GM10248 (cell line): ENCODE measurements at regions not wholly inside any gene's neighbourhood (a gene's known extent, or its start where the extent isn't known, plus 50 kb on each side); places are given as distances from the start of the nearest gene placed in this dataset.
"Not testable (repeated sequence)": the region's sequence is repeated elsewhere in the genome, so short reads cannot be mapped to it uniquely, and the experiment has no call there.

Experiments
- CTCF ChIA-PET: fragments of 300-600 bp; sonication (Branson Sonifier 250); formaldehyde crosslinking; extraction: SDS; loops from one replicate; lab custom pipeline; 2021; ENCODE audit warnings: antibody characterized with exemption; lab: Yijun Ruan, JAX
- POLR2A ChIA-PET: fragments of 350-650 bp; sonication (Branson Sonifier 250); formaldehyde crosslinking; extraction: SDS; loops from one replicate; lab custom pipeline; 2020; ENCODE audit warnings: antibody characterized with exemption; lab: Yijun Ruan, JAX
- DNase-seq: peaks from one replicate; pipeline ENCODE4 v3.0.0; 2012; ENCODE audit errors: extremely low spot score
- TF ChIP-seq, protein P1 (sequence below): IDR thresholded peaks from 2 replicates; pipeline ENCODE4 v1.5.1; 2012; ENCODE audit warnings: mild to moderate bottlenecking, low read depth; ENCODE audit errors: extremely low read depth, missing control alignments, control extremely low read depth

DNA sequence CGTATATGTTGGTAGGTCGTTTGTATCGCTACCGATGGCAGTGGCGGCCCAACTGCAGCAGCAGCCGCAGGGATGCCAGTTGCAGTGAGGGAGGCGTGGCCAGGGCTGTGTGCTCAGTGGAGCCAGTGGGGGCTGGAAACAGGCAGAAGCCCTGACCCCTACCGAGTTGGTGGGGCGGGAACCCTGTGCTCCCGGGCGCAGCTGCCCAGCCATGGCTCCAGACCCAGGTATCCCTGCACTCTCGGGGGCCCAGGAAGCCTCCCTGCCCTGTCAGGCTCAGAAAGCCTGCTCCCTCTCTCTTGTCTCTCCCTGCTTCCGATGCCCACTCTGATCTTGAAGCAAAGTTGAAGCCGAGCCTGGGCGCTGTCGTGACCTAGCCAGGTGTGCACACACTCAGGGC, 78.6 kb upstream of the ITGB1 start:
- no peak for DNase-seq
- ChIA-PET CTCF (interaction anchor here (1.0 kb wide), 1 partner anchor 10 kb away, joined by 3 read pairs; no protein-coding TSS in a partner anchor), POLR2A (no interaction called here)
- TF ChIP-seq, protein P1, sequence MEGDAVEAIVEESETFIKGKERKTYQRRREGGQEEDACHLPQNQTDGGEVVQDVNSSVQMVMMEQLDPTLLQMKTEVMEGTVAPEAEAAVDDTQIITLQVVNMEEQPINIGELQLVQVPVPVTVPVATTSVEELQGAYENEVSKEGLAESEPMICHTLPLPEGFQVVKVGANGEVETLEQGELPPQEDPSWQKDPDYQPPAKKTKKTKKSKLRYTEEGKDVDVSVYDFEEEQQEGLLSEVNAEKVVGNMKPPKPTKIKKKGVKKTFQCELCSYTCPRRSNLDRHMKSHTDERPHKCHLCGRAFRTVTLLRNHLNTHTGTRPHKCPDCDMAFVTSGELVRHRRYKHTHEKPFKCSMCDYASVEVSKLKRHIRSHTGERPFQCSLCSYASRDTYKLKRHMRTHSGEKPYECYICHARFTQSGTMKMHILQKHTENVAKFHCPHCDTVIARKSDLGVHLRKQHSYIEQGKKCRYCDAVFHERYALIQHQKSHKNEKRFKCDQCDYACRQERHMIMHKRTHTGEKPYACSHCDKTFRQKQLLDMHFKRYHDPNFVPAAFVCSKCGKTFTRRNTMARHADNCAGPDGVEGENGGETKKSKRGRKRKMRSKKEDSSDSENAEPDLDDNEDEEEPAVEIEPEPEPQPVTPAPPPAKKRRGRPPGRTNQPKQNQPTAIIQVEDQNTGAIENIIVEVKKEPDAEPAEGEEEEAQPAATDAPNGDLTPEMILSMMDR: no peak

DNA sequence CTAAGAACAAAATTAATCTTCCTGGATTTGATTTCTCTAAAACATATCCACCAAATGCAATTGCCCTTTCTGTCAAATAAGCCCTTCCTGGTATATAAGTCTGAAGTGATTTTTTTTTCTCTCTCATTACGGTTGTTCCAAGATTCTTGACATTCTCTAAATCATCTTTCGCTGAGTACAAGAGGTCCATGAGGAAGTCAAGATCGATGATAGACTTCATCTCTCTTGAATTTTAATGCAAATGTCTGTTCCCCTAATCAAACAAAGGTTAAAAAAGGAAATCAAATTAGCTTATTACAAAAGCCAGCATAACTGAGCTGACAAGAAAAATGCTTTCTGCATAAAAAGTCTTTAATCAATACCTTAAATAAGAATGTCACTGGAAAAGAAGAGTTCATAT, 77.4 kb upstream of the ITGB1 start:
- POLR2A ChIA-PET: no interaction called here
- CTCF ChIA-PET: no interaction called here
- TF ChIP-seq, protein P1: no peak
- no peak for DNase-seq

DNA sequence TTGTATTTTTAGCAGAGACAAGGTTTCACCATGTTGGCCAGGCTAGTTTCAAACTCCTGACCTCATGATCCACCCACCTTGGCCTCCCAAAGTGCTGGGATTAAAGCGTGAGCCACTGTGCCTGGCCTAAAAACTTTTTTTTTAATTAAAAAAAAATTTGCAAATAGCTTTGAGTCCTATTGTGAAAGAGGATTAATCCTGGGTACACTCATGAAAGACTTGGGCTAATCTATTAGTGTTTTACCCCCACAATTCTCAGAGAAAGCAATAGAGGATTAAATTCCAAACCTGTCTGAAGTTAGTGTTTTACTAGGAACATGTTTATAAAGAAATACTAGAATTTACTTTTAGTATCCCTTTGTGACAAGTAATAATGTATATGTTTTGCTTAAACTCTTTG, 76.9 kb upstream of the ITGB1 start:
- POLR2A ChIA-PET: no interaction called here
- TF ChIP-seq, protein P1: no peak
- CTCF ChIA-PET: no interaction called here
- no peak for DNase-seq

DNA sequence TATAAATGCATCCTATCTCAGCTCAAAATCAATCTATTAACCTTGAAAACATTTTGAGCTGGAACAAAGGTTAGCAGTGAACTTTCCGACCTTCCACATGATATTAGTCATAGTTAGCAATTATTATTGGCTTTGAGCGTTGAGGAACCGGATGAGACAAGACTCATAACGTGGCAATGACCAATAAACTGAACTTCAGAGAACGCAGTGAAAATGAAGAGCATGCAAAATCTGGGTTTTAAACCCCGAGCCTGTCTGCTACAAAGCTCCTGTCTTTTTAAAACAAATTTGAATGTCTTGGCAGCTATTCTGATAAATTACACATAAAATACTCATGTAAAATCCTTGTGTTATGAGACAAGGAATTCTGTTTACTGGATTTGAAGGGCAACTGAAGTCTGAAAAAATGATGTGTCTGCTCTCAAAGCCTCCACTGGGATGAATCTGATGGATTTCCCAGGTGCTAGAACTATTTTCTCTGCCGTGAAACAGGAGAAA, 74.7 kb upstream of the ITGB1 start:
- TF ChIP-seq, protein P1: no peak
- POLR2A ChIA-PET: no interaction called here
- CTCF ChIA-PET: interaction anchor here (1.2 to 2.3 kb wide), 2 partner anchors 8 to 24 kb away, joined by 5 to 7 read pairs; no protein-coding TSS in a partner anchor
- no peak for DNase-seq

DNA sequence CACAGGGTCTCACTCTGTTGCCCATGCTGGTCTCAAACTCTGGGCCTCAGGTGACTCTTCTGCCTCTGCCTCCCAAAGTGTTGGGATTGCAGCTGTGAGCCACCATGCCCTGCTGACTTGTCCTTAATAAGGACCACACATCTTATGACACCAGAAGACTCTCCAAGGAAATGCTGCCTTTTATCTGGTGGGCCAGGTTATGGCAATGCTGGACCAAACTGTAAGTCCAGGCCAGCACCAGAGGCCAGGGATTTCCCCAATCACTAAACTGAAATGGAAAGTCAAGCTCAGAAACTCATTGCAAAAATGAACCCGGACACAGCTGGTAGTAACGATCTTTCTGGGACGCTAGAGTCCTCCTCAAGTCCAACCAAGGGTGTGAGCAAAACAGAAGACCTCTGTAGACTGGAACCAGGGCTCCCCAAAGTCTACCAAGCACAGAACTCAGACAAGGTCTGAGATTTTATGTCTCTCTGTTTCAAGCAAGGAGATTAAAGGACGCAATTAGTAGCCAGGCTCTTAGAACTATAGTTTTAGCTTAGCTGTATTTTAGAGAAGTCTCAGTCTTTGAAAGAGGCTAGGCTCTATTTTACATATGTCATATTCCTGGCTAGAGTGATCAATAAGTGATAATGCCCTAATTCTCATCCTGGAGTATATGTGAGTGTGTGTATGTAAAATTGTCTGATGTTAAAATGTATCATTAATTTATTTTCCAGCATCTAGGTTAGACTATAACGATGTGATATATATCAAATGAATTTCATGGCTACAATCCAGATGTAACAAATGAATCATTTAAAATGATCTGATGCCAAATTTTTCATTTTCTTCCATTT, 74.0 kb upstream of the ITGB1 start:
- TF ChIP-seq, protein P1: no peak
- CTCF ChIA-PET: interaction anchor here (1.2 to 2.3 kb wide), 2 partner anchors 9 to 24 kb away, joined by 5 to 7 read pairs; no protein-coding TSS in a partner anchor
- no peak for DNase-seq
- POLR2A ChIA-PET: no interaction called here

DNA sequence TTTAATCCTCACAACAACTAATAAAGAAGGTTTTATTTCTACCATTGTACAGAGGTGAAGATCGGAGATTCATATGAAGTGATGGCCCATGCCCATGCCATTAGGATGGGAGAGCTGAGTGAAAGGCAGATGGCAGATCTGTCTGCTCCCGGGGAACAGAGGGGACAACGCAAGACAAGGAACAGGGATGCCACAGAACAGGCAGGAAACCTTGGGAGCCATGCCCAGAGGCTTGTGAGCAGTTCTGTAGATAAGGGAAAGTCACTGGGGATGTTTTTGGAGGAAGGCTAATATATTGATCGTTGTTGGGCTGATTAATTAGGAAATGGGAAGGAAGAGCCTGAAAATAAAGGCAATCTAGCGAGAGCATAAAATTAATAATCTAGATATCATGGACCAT, 73.1 kb upstream of the ITGB1 start:
- ChIA-PET POLR2A (no interaction called here), CTCF (no interaction called here)
- no peak for DNase-seq
- TF ChIP-seq, protein P1: no peak

DNA sequence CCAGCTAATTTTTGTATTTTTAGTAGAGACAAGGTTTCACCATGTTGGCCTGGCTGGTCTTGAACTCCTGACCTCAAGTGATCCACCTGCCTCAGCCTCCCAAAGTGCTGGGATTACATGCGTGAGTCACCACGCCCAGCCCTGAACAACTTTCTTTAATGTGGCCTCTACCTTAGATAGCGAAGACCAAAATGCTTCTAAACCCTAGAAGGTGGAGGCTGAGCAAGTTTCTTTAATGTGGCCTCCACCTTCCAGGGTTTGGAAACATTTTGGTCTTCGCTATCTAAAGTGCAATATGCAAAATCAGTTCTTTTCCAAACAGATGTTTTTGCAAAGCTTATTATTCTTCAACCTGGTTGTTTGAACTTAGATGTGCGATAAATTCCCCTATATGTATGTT, 70.5 kb upstream of the ITGB1 start:
- CTCF ChIA-PET: interaction anchor here (0.7 kb wide), 1 partner anchor 54 kb away, joined by 3 read pairs; no protein-coding TSS in a partner anchor
- not testable (repeated sequence) for DNase-seq

More for the DNA sequence above, 70.5 kb upstream of the ITGB1 start:
- POLR2A ChIA-PET: not testable (repeated sequence)
